Neural progenitor cell (in vitro differentiated cells): ENCODE measurements at regions not wholly inside any gene's neighbourhood (a gene's known extent, or its start where the extent isn't known, plus 50 kb on each side); places are given as distances from the start of the nearest gene placed in this dataset.

Experiments
- DNase-seq: peaks from one replicate; pipeline ENCODE4 v3.0.0-alpha.2; 2016; ENCODE audit warnings: low spot score
- H2AFZ ChIP-seq: fragments of 200-600 bp; sonication (generic); replicated peaks from 2 replicates; pipeline ENCODE4 v1.6.1; 2016; ENCODE audit warnings: antibody characterized with exemption
- H3F3A ChIP-seq: fragments of 200-600 bp; sonication (generic); 2 replicates; pipeline ENCODE4 v1.6.1; 2016; ENCODE audit warnings: antibody characterized with exemption, low read depth
- H3K27ac ChIP-seq: fragments of 200-600 bp; sonication (generic); 2 replicates; pipeline ENCODE4 v1.5.1; 2016; ENCODE audit warnings: mild to moderate bottlenecking
- H3K27me3 ChIP-seq: fragments of 200-600 bp; sonication (generic); 2 replicates; pipeline ENCODE4 v1.6.1; 2016; ENCODE audit warnings: mild to moderate bottlenecking, moderate library complexity
- H3K36me3 ChIP-seq: fragments of 200-600 bp; sonication (generic); 2 replicates; pipeline ENCODE4 v1.5.1; 2016
- H3K4me1 ChIP-seq: fragments of 200-600 bp; sonication (generic); 2 replicates; pipeline ENCODE4 v1.6.1; 2016; ENCODE audit warnings: mixed run types
- H3K4me2 ChIP-seq: fragments of 200-600 bp; sonication (generic); 2 replicates; pipeline ENCODE4 v1.6.1; 2016
- H3K4me3 ChIP-seq: fragments of 200-600 bp; sonication (generic); 2 replicates; pipeline ENCODE4 v1.5.1; 2016
- H3K79me2 ChIP-seq: fragments of 200-600 bp; sonication (generic); 2 replicates; pipeline ENCODE4 v1.6.1; 2016; ENCODE audit warnings: low read depth
- H3K9ac ChIP-seq: fragments of 200-600 bp; sonication (generic); 2 replicates; pipeline ENCODE4 v1.6.1; 2016
- H3K9me3 ChIP-seq: fragments of 200-600 bp; sonication (generic); 2 replicates; pipeline ENCODE4 v1.5.1; 2016; ENCODE audit warnings: low read depth
- H4K20me1 ChIP-seq: fragments of 200-600 bp; sonication (generic); 2 replicates; pipeline ENCODE4 v1.6.1; 2016; ENCODE audit warnings: low read depth
- H3K27ac Mint-ChIP-seq: 3 replicates; pipeline ENCODE4 v1.8.0; 2021; ENCODE audit warnings: mixed read lengths
- H3K27me3 Mint-ChIP-seq: 2 replicates; pipeline ENCODE4 v1.8.0; 2022; ENCODE audit warnings: low read depth, mild to moderate bottlenecking, inconsistent platforms, moderate library complexity, mixed read lengths; ENCODE audit not compliant: insufficient read depth
- H3K36me3 Mint-ChIP-seq: 3 replicates; pipeline ENCODE4 v1.8.0; 2021; ENCODE audit warnings: mixed read lengths
- H3K4me1 Mint-ChIP-seq: 3 replicates; pipeline ENCODE4 v1.8.0; 2021; ENCODE audit warnings: mixed read lengths
- H3K4me3 Mint-ChIP-seq: 3 replicates; pipeline ENCODE4 v1.8.0; 2021; ENCODE audit warnings: mild to moderate bottlenecking, moderate library complexity, mixed read lengths
- H3K9me3 Mint-ChIP-seq: 3 replicates; pipeline ENCODE4 v1.8.0; 2020; ENCODE audit warnings: mixed read lengths
- CTCF ChIP-seq: fragments of 200-600 bp; sonication (generic); IDR thresholded peaks from 2 replicates; pipeline ENCODE4 v1.5.1; 2017; ENCODE audit warnings: antibody characterized with exemption, mild to moderate bottlenecking
- EZH2 ChIP-seq: fragments of 200-600 bp; sonication (generic); IDR thresholded peaks from 2 replicates; pipeline ENCODE4 v1.6.1; 2017; ENCODE audit warnings: antibody characterized with exemption, mild to moderate bottlenecking, moderate library complexity
- EZH2phosphoT487 ChIP-seq: fragments of 200-600 bp; sonication (generic); IDR thresholded peaks from 2 replicates; pipeline ENCODE4 v1.6.1; 2017; ENCODE audit warnings: antibody characterized with exemption

DNA sequence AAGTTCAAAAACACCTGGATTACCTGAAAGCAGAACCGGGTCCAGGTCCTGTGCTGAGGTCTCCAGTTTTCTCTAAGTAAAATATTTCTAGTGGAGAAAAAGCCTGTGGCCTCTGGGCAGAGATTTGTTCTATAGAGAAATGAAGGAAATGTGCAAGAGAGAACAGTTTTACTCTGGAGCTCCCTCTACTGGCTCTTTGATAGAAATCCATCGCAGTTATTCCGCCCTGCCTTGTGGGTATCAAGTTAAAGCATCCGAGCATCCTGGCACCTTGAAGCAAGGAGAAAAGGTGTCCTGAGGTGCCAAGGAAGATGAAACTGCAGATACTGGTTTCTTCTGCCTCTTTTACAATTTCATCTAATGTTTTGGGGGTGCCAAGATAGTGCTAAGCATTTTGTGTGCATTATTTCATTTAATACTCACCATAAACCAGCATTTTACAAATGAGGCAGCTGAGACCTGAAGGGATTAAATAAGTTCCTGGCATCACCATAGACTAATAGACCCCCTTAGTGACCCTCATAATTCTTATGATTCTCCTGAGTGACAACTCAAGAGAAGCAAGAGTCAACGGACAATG is 113.1 kb upstream of the HSD17B12 start:
- Histone ChIP-seq H3K27me3 (peaks cover 50% of the 10 kb centered on the region), H3K9me3 (no peaks in the 10 kb centered on the region), H2AFZ (no peak overlapping the region), H4K20me1 (no peaks in the 10 kb centered on the region), H3K36me3 (no peaks in the 10 kb centered on the region), H3K4me3 (no peak overlapping the region), H3K4me2 (no peak overlapping the region), H3F3A (no peaks in the 10 kb centered on the region), H3K27ac (no peak overlapping the region), H3K79me2 (no peaks in the 10 kb centered on the region), H3K9ac (no peak overlapping the region), H3K4me1 (no peaks in the 10 kb centered on the region)
- H3K9me3 Mint-ChIP-seq, result peaks cover 8% of the 10 kb centered on the region
- no peak overlapping the region for H3K27ac Mint-ChIP-seq
- H3K4me3 Mint-ChIP-seq, result no peak overlapping the region
- H3K36me3 Mint-ChIP-seq, result peaks cover 14% of the 10 kb centered on the region
- TF ChIP-seq CTCF, result peak; percentile 83
- no peak for TF ChIP-seq EZH2
- DNase-seq, result peak; percentile 69
- peaks cover 2% of the 10 kb centered on the region for H3K27me3 Mint-ChIP-seq
- peaks cover 9% of the 10 kb centered on the region for H3K4me1 Mint-ChIP-seq

GRCh38 chr11:43573233-43573632 is 107.3 kb upstream of the HSD17B12 start:
- Histone ChIP-seq H3K9me3 (no peaks in the 10 kb centered on the region), H3K27me3 (peaks cover 100% of the 10 kb centered on the region), H3K4me2 (peak overlapping the region; percentile 59), H3K79me2 (no peaks in the 10 kb centered on the region), H3K4me1 (peaks cover 14% of the 10 kb centered on the region), H4K20me1 (peaks cover 44% of the 10 kb centered on the region), H3K4me3 (no peak overlapping the region), H3F3A (peaks cover 16% of the 10 kb centered on the region), H3K9ac (no peak overlapping the region), H3K36me3 (no peaks in the 10 kb centered on the region), H3K27ac (no peak overlapping the region), H2AFZ (peak overlapping the region; percentile 28)
- no peak for TF ChIP-seq EZH2phosphoT487
- peak; percentile 84 for TF ChIP-seq CTCF
- peak; percentile 79 for DNase-seq
- peaks cover 44% of the 10 kb centered on the region for H3K4me1 Mint-ChIP-seq
- no peaks in the 10 kb centered on the region for H3K9me3 Mint-ChIP-seq
- peaks cover 34% of the 10 kb centered on the region for H3K27me3 Mint-ChIP-seq
- H3K36me3 Mint-ChIP-seq, result peaks cover 7% of the 10 kb centered on the region
- no peak overlapping the region for H3K27ac Mint-ChIP-seq
- H3K4me3 Mint-ChIP-seq, result no peak overlapping the region

- H3K4me3 ChIP-seq, result no peak overlapping the region
- H3K9me3 ChIP-seq, result no peaks in the 10 kb centered on the region
- TF ChIP-seq EZH2 (no peak), EZH2phosphoT487 (no peak), CTCF (no peak)
- H4K20me1 ChIP-seq, result peaks cover 51% of the 10 kb centered on the region
- H3K27me3 ChIP-seq, result peaks cover 100% of the 10 kb centered on the region
- no peak for DNase-seq
- H3K4me1 ChIP-seq, result peaks cover 19% of the 10 kb centered on the region
- Mint-ChIP-seq H3K36me3 (peaks cover 7% of the 10 kb centered on the region), H3K4me1 (peaks cover 49% of the 10 kb centered on the region), H3K9me3 (no peaks in the 10 kb centered on the region), H3K27ac (no peak overlapping the region), H3K27me3 (peaks cover 40% of the 10 kb centered on the region), H3K4me3 (peak overlapping the region; percentile 30)
- no peaks in the 10 kb centered on the region for H3K36me3 ChIP-seq
- no peak overlapping the region for H2AFZ ChIP-seq
- H3K79me2 ChIP-seq, result no peaks in the 10 kb centered on the region
- H3K9ac ChIP-seq, result no peak overlapping the region
- H3K27ac ChIP-seq, result no peak overlapping the region
- H3K4me2 ChIP-seq, result no peak overlapping the region
- H3F3A ChIP-seq, result peaks cover 16% of the 10 kb centered on the region
Observed at GRCh38 chr11:43573873-43574272, 106.7 kb upstream of the HSD17B12 start.
